Fibroblast of pulmonary artery (primary cell): ENCODE measurements at regions not wholly inside any gene's neighbourhood (a gene's known extent, or its start where the extent isn't known, plus 50 kb on each side); places are given as distances from the start of the nearest gene placed in this dataset.

Experiments
- DNase-seq: peaks from one replicate; pipeline ENCODE4 v3.0.0-alpha.2; 2010; ENCODE audit warnings: low read depth
- H3K4me3 ChIP-seq: replicated peaks from 2 replicates; pipeline ENCODE4 v1.5.1; 2011; ENCODE audit warnings: low read depth, mild to moderate bottlenecking, control low read depth, low read length, moderate library complexity
- TF ChIP-seq, protein P1 (sequence below): IDR thresholded peaks from 2 replicates; pipeline ENCODE4 v1.5.1; 2011; ENCODE audit warnings: mild to moderate bottlenecking, control low read depth, low read length, inconsistent platforms; ENCODE audit errors: missing control alignments

DNA sequence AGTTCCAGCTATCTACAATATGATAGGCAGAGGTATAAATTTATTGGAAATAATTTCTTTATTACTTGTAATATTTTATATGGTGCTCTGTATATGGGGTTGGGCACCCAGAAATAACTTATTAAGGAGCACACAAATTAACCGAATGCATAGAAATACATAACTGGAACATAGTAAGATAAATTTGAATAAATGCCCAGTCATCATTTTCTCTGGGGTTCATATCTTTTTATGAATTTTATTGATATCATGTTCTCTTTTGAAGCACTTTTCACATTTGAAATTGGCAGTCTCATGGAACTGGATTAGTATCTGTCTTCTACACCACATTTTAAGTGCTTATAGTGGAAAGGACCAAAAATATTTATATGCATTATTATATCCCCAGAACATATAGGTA is 122.0 kb downstream of the PCDH7 start:
- H3K4me3 ChIP-seq, result no peak overlapping the region
- TF ChIP-seq, protein P1, sequence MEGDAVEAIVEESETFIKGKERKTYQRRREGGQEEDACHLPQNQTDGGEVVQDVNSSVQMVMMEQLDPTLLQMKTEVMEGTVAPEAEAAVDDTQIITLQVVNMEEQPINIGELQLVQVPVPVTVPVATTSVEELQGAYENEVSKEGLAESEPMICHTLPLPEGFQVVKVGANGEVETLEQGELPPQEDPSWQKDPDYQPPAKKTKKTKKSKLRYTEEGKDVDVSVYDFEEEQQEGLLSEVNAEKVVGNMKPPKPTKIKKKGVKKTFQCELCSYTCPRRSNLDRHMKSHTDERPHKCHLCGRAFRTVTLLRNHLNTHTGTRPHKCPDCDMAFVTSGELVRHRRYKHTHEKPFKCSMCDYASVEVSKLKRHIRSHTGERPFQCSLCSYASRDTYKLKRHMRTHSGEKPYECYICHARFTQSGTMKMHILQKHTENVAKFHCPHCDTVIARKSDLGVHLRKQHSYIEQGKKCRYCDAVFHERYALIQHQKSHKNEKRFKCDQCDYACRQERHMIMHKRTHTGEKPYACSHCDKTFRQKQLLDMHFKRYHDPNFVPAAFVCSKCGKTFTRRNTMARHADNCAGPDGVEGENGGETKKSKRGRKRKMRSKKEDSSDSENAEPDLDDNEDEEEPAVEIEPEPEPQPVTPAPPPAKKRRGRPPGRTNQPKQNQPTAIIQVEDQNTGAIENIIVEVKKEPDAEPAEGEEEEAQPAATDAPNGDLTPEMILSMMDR, result no peak
- no peak for DNase-seq

GRCh38 chr4:30842689-30843088 is 122.5 kb downstream of the PCDH7 start:
- DNase-seq, result no peak
- no peak overlapping the region for H3K4me3 ChIP-seq
- TF ChIP-seq, protein P1, result no peak

DNA sequence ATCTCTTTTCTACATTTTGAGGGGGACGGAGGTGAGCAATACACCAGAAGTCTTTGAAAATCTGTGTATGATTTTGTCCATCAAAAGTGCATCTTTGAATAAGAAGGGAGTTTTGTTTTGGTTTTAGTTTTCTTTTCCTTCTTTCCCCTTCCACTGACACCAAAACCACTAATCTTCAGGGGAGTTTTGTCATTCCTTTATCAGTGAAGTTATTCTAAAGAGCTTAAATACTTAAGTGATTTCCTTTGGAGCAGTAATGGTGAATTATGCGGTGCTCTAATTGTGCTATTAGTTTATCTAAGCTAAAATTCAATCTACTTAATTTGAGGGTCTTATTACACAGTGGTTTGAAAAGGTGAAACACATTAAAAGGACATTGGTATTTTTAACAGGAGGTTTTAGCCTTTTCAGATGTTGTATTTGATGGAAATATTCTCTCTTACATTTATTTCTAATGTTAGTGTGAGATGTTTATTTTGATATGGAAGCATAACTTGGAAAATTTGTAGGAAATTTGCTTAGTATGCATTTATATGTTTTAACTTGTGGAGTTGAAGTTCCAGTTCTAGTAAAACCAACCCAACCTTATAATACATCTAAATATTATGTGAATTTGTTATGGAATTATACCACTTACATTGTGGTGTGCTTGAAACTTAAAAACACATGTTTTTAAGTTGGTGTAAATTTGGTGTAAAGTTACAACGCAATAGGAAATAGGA is 124.9 kb downstream of the PCDH7 start:
- TF ChIP-seq, protein P1, result no peak
- no peak overlapping the region for H3K4me3 ChIP-seq
- DNase-seq, result no peak

- TF ChIP-seq, protein P1, result no peak
- H3K4me3 ChIP-seq, result no peak overlapping the region
- no peak for DNase-seq
These were observed 127.0 kb downstream of the PCDH7 start for GRCh38 chr4:30847167-30847566.

- no peak overlapping the region for H3K4me3 ChIP-seq
- TF ChIP-seq, protein P1, result no peak
- DNase-seq, result no peak
These were observed 127.8 kb downstream of the PCDH7 start for GRCh38 chr4:30847958-30848357.

- TF ChIP-seq, protein P1, result no peak
- no peak overlapping the region for H3K4me3 ChIP-seq
- no peak for DNase-seq
These were observed 134.4 kb downstream of the PCDH7 start for GRCh38 chr4:30854531-30854930.

- no peak overlapping the region for H3K4me3 ChIP-seq
- TF ChIP-seq, protein P1, result no peak
- no peak for DNase-seq
These were observed 135.1 kb downstream of the PCDH7 start for GRCh38 chr4:30855232-30855631.
